GM12873 (cell line): ENCODE measurements at regions not wholly inside any gene's neighbourhood (a gene's known extent, or its start where the extent isn't known, plus 50 kb on each side); places are given as distances from the start of the nearest gene placed in this dataset.

ENCODE experiments used
- TF ChIP-seq, protein P1 (sequence below): IDR thresholded peaks from 2 replicates; pipeline ENCODE4 v1.5.1; 2012; ENCODE audit warnings: low read depth, mild to moderate bottlenecking, moderate library complexity, low read length, control low read depth; ENCODE audit not compliant: insufficient read depth; ENCODE audit errors: missing control alignments

GRCh38 chr4:84417997-84418709 lies 80.9 kb downstream of the NKX6-1 start:
- TF ChIP-seq, protein P1, sequence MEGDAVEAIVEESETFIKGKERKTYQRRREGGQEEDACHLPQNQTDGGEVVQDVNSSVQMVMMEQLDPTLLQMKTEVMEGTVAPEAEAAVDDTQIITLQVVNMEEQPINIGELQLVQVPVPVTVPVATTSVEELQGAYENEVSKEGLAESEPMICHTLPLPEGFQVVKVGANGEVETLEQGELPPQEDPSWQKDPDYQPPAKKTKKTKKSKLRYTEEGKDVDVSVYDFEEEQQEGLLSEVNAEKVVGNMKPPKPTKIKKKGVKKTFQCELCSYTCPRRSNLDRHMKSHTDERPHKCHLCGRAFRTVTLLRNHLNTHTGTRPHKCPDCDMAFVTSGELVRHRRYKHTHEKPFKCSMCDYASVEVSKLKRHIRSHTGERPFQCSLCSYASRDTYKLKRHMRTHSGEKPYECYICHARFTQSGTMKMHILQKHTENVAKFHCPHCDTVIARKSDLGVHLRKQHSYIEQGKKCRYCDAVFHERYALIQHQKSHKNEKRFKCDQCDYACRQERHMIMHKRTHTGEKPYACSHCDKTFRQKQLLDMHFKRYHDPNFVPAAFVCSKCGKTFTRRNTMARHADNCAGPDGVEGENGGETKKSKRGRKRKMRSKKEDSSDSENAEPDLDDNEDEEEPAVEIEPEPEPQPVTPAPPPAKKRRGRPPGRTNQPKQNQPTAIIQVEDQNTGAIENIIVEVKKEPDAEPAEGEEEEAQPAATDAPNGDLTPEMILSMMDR = no peak

DNA sequence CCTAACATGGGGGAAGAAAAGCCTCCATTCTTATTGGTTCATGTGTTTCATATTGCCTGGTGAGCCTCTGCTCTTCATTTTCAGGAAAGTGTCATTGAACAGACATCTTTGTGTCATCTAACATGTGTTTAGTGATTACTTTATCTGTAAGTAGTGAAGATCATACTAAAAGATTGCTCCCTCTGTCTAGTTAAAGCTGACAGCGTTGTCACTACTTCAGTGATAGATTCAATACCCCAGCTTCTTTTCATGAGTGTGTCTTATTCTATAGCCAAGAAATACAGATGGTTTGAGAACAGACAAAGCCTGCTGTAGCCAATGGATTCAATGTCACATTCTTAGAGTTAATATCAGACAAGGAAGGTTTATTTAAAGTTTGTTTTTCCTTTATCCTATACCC lies 85.1 kb downstream of the NKX6-1 start:
- TF ChIP-seq, protein P1 = no peak

GRCh38 chr4:84413480-84413879 lies 85.6 kb downstream of the NKX6-1 start:
- TF ChIP-seq, protein P1 = no peak

DNA sequence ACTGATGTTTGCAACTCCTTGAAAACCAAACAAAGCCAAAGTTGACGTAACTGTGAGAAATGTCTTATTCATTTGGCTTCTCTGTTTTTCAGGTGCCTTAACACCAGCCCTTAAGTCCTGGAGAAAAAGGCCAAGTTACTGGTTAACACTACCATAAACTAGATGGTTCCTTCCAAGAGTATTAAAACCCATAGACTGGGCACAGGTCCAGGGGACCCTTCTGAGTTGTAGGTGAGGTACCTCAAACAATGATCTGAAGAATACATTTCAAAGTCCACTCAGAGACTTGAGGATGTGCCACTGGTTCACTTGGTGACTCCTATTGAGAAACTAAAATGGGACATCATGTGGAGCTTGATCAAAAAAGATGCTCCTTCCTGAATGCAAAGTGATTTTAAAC lies 87.0 kb downstream of the NKX6-1 start:
- TF ChIP-seq, protein P1 = no peak

DNA sequence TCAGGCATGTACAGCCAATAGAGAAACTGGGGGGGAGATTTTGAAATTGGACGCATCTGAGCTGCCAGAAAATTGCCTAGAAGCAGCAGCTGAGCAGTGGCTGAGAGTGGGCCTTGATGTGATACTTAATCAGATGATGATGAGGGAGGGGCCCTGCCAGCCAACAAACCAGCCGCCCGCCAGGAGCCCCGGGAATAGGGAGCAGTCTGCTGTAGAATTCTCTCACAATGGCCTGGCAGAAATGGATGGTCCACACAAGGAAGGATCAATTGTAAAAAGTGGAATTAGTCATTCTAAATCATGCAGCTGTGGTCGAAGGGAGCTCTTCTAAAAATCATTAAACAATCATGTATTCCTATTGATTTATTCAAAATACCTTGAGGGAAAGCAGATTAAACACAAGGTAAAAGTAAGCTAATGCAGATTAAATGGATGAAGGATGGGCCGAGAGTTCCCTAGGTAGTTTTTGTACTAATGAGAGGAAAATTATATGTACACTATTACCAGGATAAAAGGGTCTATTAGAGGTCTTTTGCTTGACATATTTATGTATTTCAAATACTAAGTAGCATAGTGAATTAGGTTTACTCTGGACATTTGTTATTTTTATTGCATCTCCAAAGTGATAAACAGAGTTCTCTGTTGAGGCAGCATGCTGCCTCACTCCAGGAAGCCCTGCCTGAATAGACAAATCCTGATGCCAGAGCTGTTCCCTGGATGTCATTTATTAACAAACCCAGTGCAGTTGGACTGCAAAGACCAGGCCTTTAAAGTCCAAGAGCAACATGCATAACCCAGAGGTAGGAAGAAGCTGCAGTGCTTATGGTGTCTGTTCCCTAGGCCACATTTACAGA lies 91.3 kb downstream of the NKX6-1 start:
- TF ChIP-seq, protein P1 = no peak

- TF ChIP-seq, protein P1 = no peak
These were observed 95.4 kb downstream of the NKX6-1 start for GRCh38 chr4:84403656-84404055.

DNA sequence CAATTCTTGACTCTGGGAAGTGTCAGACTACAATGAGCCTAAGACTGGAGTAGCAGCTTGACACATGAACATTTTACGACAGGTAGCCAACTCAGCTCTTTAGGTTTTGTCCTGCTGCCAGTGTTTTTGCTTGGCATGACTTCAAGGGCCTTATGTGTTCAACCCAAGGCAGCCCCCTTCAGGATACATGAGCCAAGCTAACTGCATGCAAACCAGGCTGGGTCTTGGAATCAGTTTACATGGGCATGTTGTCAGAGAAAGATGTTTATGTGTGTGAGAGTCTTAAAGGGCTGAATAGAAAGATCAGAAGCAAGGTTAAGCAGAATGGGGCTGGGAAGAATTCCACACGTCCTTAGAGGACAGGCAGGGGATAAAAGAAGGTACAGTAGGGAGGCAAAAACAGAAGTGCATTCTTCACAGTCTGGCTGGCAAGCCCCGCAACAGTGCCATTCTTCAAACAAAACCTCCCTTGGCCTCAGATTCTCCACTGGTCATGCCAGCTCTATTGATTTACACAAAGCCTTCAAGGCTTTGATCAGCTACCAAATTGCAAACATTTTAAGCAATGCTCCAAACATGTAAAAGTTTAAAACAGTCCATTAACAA lies 97.3 kb downstream of the NKX6-1 start:
- TF ChIP-seq, protein P1 = no peak
